Transverse colon (tissue), 4 donors: ENCODE measurements at regions not wholly inside any gene's neighbourhood (a gene's known extent, or its start where the extent isn't known, plus 50 kb on each side); places are given as distances from the start of the nearest gene placed in this dataset.

Source experiments
- EP300 ChIP-seq: sonication (generic); formaldehyde crosslinking; IDR thresholded peaks from one replicate; pipeline ENCODE4 v1.6.1; 2017; ENCODE audit warnings: antibody characterized with exemption, low read depth
- POLR2A ChIP-seq: fragments of 450-650 bp; IDR thresholded peaks from one replicate; pipeline ENCODE4 v1.6.1; 2016; ENCODE audit warnings: antibody characterized with exemption, mild to moderate bottlenecking, moderate library complexity
- POLR2AphosphoS5 ChIP-seq, 3 donors: sonication (generic); formaldehyde crosslinking; IDR thresholded peaks; one replicate each; pipeline ENCODE4 v1.6.1; 2016; ENCODE audit warnings: antibody characterized with exemption in 3 of 3
- TF ChIP-seq, protein P1 (sequence below), 5 experiments: fragments of 200-600 bp in 3 of 5; fragments of 450-650 bp in 2 of 5; sonication (generic) in 3 of 5; IDR thresholded peaks; 1 replicate in 2 of 5; 2 replicates in 3 of 5; pipeline ENCODE4 v1.5.1; 2016 to 2017; ENCODE audit warnings: antibody characterized with exemption in 5 of 5, inconsistent platforms in 3 of 5, mild to moderate bottlenecking in 2 of 5, moderate library complexity in 1 of 5

GRCh38 chr3:102237181-102237580 is 197.6 kb upstream of the ZPLD1 start:
- TF ChIP-seq, protein P1, sequence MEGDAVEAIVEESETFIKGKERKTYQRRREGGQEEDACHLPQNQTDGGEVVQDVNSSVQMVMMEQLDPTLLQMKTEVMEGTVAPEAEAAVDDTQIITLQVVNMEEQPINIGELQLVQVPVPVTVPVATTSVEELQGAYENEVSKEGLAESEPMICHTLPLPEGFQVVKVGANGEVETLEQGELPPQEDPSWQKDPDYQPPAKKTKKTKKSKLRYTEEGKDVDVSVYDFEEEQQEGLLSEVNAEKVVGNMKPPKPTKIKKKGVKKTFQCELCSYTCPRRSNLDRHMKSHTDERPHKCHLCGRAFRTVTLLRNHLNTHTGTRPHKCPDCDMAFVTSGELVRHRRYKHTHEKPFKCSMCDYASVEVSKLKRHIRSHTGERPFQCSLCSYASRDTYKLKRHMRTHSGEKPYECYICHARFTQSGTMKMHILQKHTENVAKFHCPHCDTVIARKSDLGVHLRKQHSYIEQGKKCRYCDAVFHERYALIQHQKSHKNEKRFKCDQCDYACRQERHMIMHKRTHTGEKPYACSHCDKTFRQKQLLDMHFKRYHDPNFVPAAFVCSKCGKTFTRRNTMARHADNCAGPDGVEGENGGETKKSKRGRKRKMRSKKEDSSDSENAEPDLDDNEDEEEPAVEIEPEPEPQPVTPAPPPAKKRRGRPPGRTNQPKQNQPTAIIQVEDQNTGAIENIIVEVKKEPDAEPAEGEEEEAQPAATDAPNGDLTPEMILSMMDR (IDR thresholded peaks at IDR 0.05): no peak
- TF ChIP-seq POLR2A (no peak), POLR2AphosphoS5 (IDR thresholded peaks at IDR 0.05) (no peak), EP300 (no peak)
